Esophagus muscularis mucosa (tissue), 3 donors: ENCODE measurements at regions not wholly inside any gene's neighbourhood (a gene's known extent, or its start where the extent isn't known, plus 50 kb on each side); places are given as distances from the start of the nearest gene placed in this dataset.
"Not testable (repeated sequence)": the region's sequence is repeated elsewhere in the genome, so short reads cannot be mapped to it uniquely, and the experiment has no call there.

Experiments used
- EP300 ChIP-seq: sonication (generic); formaldehyde crosslinking; IDR thresholded peaks from one replicate; pipeline ENCODE4 v1.6.1; 2017; ENCODE audit warnings: antibody characterized with exemption
- TF ChIP-seq, protein P1 (sequence below), 3 experiments: fragments of 200-600 bp in 2 of 3; fragments of 450-650 bp in 1 of 3; sonication (generic) in 2 of 3; IDR thresholded peaks; one replicate each; pipeline ENCODE4 v1.5.1; 2017 to 2019; ENCODE audit warnings: antibody characterized with exemption in 3 of 3, mild to moderate bottlenecking in 2 of 3, moderate library complexity in 1 of 3

DNA sequence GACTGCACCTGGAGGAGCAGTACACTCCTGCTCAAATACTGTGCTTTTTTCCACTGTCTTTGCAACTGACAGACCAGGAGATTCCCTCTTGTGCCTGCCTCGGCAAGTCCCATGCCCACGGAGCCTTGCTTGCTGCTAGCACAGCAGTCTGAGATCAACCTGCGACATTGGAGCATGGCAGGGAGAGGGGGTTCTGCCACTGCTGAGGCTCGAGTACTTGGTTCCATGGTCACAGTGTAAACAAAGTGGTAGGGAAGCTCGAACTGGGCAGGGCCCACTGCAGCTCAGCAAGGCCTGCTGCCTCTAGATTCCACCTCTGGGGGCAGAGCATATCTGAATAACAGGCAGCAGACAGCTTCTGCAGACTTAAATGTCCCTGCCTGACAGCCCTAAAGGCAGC lies 63.6 kb downstream of the NBPF8 start:
- TF ChIP-seq, protein P1, sequence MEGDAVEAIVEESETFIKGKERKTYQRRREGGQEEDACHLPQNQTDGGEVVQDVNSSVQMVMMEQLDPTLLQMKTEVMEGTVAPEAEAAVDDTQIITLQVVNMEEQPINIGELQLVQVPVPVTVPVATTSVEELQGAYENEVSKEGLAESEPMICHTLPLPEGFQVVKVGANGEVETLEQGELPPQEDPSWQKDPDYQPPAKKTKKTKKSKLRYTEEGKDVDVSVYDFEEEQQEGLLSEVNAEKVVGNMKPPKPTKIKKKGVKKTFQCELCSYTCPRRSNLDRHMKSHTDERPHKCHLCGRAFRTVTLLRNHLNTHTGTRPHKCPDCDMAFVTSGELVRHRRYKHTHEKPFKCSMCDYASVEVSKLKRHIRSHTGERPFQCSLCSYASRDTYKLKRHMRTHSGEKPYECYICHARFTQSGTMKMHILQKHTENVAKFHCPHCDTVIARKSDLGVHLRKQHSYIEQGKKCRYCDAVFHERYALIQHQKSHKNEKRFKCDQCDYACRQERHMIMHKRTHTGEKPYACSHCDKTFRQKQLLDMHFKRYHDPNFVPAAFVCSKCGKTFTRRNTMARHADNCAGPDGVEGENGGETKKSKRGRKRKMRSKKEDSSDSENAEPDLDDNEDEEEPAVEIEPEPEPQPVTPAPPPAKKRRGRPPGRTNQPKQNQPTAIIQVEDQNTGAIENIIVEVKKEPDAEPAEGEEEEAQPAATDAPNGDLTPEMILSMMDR (IDR thresholded peaks at IDR 0.05) = not testable (repeated sequence)
- not testable (repeated sequence) for TF ChIP-seq EP300
